H9 (cell line): ENCODE measurements at regions not wholly inside any gene's neighbourhood (a gene's known extent, or its start where the extent isn't known, plus 50 kb on each side); places are given as distances from the start of the nearest gene placed in this dataset.
A peak's percentile ranks its signal among the peaks of the same experiment; 100 is the strongest.

Source experiments
- DNase-seq: peaks from one replicate; pipeline ENCODE4 v3.0.0-alpha.2; 2017
- H2AFZ ChIP-seq: one replicate; pipeline ENCODE4 v1.6.1; 2013; ENCODE audit warnings: mild to moderate bottlenecking, low read length, control low read depth, moderate library complexity
- H2AK5ac ChIP-seq: 2 replicates; pipeline ENCODE4 v1.6.1; 2013; ENCODE audit warnings: low read length, control low read depth, mixed read lengths; ENCODE audit not compliant: insufficient read length
- H2BK120ac ChIP-seq: one replicate; pipeline ENCODE4 v1.6.1; 2013; ENCODE audit warnings: low read depth, mild to moderate bottlenecking, low read length, control low read depth, inconsistent platforms; ENCODE audit not compliant: poor library complexity, severe bottlenecking
- H2BK12ac ChIP-seq: 2 replicates; pipeline ENCODE4 v1.6.1; 2013; ENCODE audit warnings: low read length, control low read depth, mixed read lengths, low read depth; ENCODE audit not compliant: insufficient read length
- H2BK15ac ChIP-seq: 2 replicates; pipeline ENCODE4 v1.6.1; 2013; ENCODE audit warnings: low read depth, low read length, control low read depth
- H2BK20ac ChIP-seq: one replicate; pipeline ENCODE4 v1.6.1; 2013; ENCODE audit warnings: low read depth, mild to moderate bottlenecking, low read length, control low read depth, inconsistent platforms; ENCODE audit not compliant: poor library complexity, severe bottlenecking
- H2BK5ac ChIP-seq: 2 replicates; pipeline ENCODE4 v1.6.1; 2013; ENCODE audit warnings: low read length, control low read depth, mixed read lengths; ENCODE audit not compliant: insufficient read length
- H3K14ac ChIP-seq: 2 replicates; pipeline ENCODE4 v1.6.1; 2013; ENCODE audit warnings: low read length, control low read depth; ENCODE audit not compliant: insufficient read depth
- H3K18ac ChIP-seq: 2 replicates; pipeline ENCODE4 v1.6.1; 2013; ENCODE audit warnings: low read depth, mild to moderate bottlenecking, mixed read lengths, low read length, control low read depth; ENCODE audit not compliant: insufficient read length
- H3K23ac ChIP-seq: 2 replicates; pipeline ENCODE4 v1.6.1; 2013; ENCODE audit warnings: low read length, control low read depth, mixed read lengths, low read depth; ENCODE audit not compliant: insufficient read length
- H3K23me2 ChIP-seq: 2 replicates; pipeline ENCODE4 v1.6.1; 2013; ENCODE audit warnings: low read depth, mild to moderate bottlenecking, mixed read lengths, low read length, control low read depth; ENCODE audit not compliant: insufficient read length, poor library complexity, severe bottlenecking
- H3K27ac ChIP-seq: 2 replicates; pipeline ENCODE4 v1.5.1; 2013; ENCODE audit warnings: low read length, control low read depth, mixed read lengths, low read depth; ENCODE audit not compliant: insufficient read length
- H3K27me3 ChIP-seq: 2 replicates; pipeline ENCODE4 v1.6.1; 2013; ENCODE audit warnings: low read length, control low read depth, inconsistent platforms; ENCODE audit not compliant: insufficient read depth
- H3K4ac ChIP-seq: 2 replicates; pipeline ENCODE4 v1.6.1; 2013; ENCODE audit warnings: low read depth, mild to moderate bottlenecking, control low read depth, inconsistent platforms, low read length, moderate library complexity
- H3K4me1 ChIP-seq: 2 replicates; pipeline ENCODE4 v1.6.1; 2013; ENCODE audit warnings: low read length, control low read depth, inconsistent platforms; ENCODE audit not compliant: insufficient read depth
- H3K4me2 ChIP-seq: 2 replicates; pipeline ENCODE4 v1.6.1; 2013; ENCODE audit warnings: low read length, control low read depth, mixed read lengths; ENCODE audit not compliant: insufficient read length, insufficient read depth
- H3K56ac ChIP-seq: 2 replicates; pipeline ENCODE4 v1.6.1; 2013; ENCODE audit warnings: low read depth, mild to moderate bottlenecking, mixed read lengths, low read length, control low read depth; ENCODE audit not compliant: insufficient read length
- H3K79me1 ChIP-seq: 2 replicates; pipeline ENCODE4 v1.6.1; 2013; ENCODE audit warnings: low read depth, mild to moderate bottlenecking, moderate library complexity, low read length, control low read depth, inconsistent platforms; ENCODE audit not compliant: insufficient read depth, poor library complexity, severe bottlenecking
- H3K79me2 ChIP-seq: 2 replicates; pipeline ENCODE4 v1.6.1; 2013; ENCODE audit warnings: low read length, control low read depth, inconsistent platforms; ENCODE audit not compliant: insufficient read depth
- H3K9ac ChIP-seq: 2 replicates; pipeline ENCODE4 v1.6.1; 2013; ENCODE audit warnings: low read length, control low read depth, mixed read lengths; ENCODE audit not compliant: insufficient read length; ENCODE audit errors: extremely low read depth
- H3K9me3 ChIP-seq: one replicate; pipeline ENCODE4 v1.6.1; 2013; ENCODE audit warnings: low read depth, low read length, inconsistent platforms; ENCODE audit not compliant: control insufficient read depth
- H3T11ph ChIP-seq: one replicate; pipeline ENCODE4 v1.6.1; 2013; ENCODE audit warnings: mild to moderate bottlenecking, low read length, control low read depth, inconsistent platforms
- H4K20me1 ChIP-seq: one replicate; pipeline ENCODE4 v1.6.1; 2013; ENCODE audit not compliant: control insufficient read depth, insufficient read length, insufficient read depth
- H4K5ac ChIP-seq: 2 replicates; pipeline ENCODE4 v1.6.1; 2013; ENCODE audit warnings: low read depth, mild to moderate bottlenecking, mixed read lengths, low read length, control low read depth; ENCODE audit not compliant: insufficient read length
- H4K8ac ChIP-seq: replicated peaks from 2 replicates; pipeline ENCODE4 v1.6.1; 2013; ENCODE audit warnings: low read length, control low read depth, mixed read lengths, low read depth; ENCODE audit not compliant: insufficient read length
- H4K91ac ChIP-seq: 2 replicates; pipeline ENCODE4 v1.6.1; 2013; ENCODE audit warnings: low read depth, mild to moderate bottlenecking, moderate library complexity, mixed read lengths, low read length, control low read depth; ENCODE audit not compliant: insufficient read length
- H3K27ac Mint-ChIP-seq, 3 experiments: 2 replicates in 2 of 3; 3 replicates in 1 of 3; pipeline ENCODE4 v1.8.0; 2020 to 2021; ENCODE audit warnings: mixed read lengths in 3 of 3, mild to moderate bottlenecking in 1 of 3, moderate library complexity in 1 of 3
- H3K27me3 Mint-ChIP-seq: 2 replicates; pipeline ENCODE4 v1.8.0; 2021; ENCODE audit warnings: low read depth, mild to moderate bottlenecking, moderate library complexity, mixed read lengths
- H3K36me3 Mint-ChIP-seq, 3 experiments: 2 replicates in 2 of 3; 3 replicates in 1 of 3; pipeline ENCODE4 v1.8.0; 2020 to 2021; ENCODE audit warnings: low read depth in 3 of 3, mixed read lengths in 3 of 3; ENCODE audit not compliant: insufficient read depth in 1 of 3
- H3K4me1 Mint-ChIP-seq, 2 experiments: 2 replicates each; pipeline ENCODE4 v1.8.0; 2020; ENCODE audit warnings: mixed read lengths in 2 of 2
- H3K4me3 Mint-ChIP-seq, 2 experiments: 2 replicates in 1 of 2; 3 replicates in 1 of 2; pipeline ENCODE4 v1.8.0; 2020 to 2021; ENCODE audit warnings: mild to moderate bottlenecking in 2 of 2, mixed read lengths in 2 of 2, moderate library complexity in 1 of 2
- H3K9me3 Mint-ChIP-seq, 2 experiments: 2 replicates in 1 of 2; 3 replicates in 1 of 2; pipeline ENCODE4 v1.8.0; 2020; ENCODE audit warnings: mild to moderate bottlenecking in 2 of 2, mixed read lengths in 2 of 2, moderate library complexity in 1 of 2
- WGBS: extraction: QIAGEN DNeasy Blood & Tissue Kit; methylation state at CpG from one replicate; pipeline ENCODE4 v1.1.7; 2013; ENCODE audit warnings: missing lambda C conversion rate, low lambda C conversion rate, mixed read lengths; ENCODE audit not compliant: insufficient read length; ENCODE audit errors: extremely low coverage; 5-methylcytosine and 5-hydroxymethylcytosine counted together
- TF ChIP-seq, protein P1 (sequence below): fragments of 200-600 bp; sonication (generic); conservative IDR thresholded peaks from 3 replicates; pipeline ENCODE4 v1.8.0; 2021; ENCODE audit warnings: antibody characterized with exemption, mild to moderate bottlenecking

DNA sequence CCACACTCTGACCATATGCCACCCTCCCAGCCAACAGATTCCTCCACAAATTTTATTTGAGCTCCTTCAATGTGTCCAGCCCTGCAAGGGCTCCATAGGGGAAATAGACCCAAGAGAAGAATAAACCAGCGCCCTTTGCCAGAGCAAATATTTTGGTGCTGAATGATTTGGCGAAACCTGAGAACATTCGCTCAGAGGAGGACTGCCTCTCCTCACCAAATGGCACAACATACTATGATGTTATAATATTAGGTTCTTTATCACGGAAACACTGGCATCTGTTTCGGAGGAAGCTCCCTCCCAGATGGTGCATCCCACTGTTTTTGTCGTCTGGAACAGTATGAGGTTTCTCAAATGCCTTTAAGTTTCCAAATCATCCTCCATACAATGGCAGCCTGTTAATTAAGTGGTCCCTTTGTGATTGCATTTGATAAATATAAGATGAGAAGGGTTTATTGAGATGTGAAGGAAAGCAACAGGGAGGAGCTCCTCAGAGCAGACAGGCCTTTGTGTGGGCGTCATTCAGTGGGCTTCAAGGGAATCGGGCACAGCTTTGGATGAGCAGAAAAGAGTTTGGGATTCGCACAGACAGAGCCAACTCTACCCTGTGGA is 139.1 kb upstream of the ADRA1B start:
- Histone ChIP-seq H2BK20ac (no peak overlapping the region), H2BK120ac (no peak overlapping the region), H3K56ac (no peak overlapping the region), H2BK15ac (no peak overlapping the region), H3K27ac (no peak overlapping the region), H4K91ac (no peak overlapping the region), H3K4me1 (no peaks in the 10 kb centered on the region; the same call in 1 of the 2 replicates), H3K4me2 (no peak overlapping the region), H4K8ac (no peak overlapping the region), H2BK12ac (no peak overlapping the region), H4K5ac (no peak overlapping the region), H2AK5ac (no peak overlapping the region), H4K20me1 (no peaks in the 10 kb centered on the region), H3T11ph (no peak overlapping the region), H3K18ac (no peak overlapping the region), H3K9ac (no peak overlapping the region), H3K14ac (no peak overlapping the region), H3K27me3 (no peaks in the 10 kb centered on the region), H3K23me2 (peaks cover 6% of the 10 kb centered on the region), H3K9me3 (no peaks in the 10 kb centered on the region), H3K4ac (no peak overlapping the region), H2AFZ (no peak overlapping the region), H3K79me1 (no peaks in the 10 kb centered on the region), H3K23ac (no peak overlapping the region), H3K79me2 (no peaks in the 10 kb centered on the region), H2BK5ac (no peak overlapping the region)
- H3K27me3 Mint-ChIP-seq: peaks cover 14% of the 10 kb centered on the region
- no peaks in the 10 kb centered on the region; a peak in 1 of 5 replicates for H3K9me3 Mint-ChIP-seq
- peak overlapping the region in 1 of 3 experiments; percentile 43; a peak in 2 of 7 replicates for H3K27ac Mint-ChIP-seq
- H3K4me3 Mint-ChIP-seq: no peak overlapping the region
- H3K4me1 Mint-ChIP-seq: peaks cover 23 to 24% of the 10 kb centered on the region in 2 experiments
- no peak for DNase-seq
- TF ChIP-seq, protein P1, sequence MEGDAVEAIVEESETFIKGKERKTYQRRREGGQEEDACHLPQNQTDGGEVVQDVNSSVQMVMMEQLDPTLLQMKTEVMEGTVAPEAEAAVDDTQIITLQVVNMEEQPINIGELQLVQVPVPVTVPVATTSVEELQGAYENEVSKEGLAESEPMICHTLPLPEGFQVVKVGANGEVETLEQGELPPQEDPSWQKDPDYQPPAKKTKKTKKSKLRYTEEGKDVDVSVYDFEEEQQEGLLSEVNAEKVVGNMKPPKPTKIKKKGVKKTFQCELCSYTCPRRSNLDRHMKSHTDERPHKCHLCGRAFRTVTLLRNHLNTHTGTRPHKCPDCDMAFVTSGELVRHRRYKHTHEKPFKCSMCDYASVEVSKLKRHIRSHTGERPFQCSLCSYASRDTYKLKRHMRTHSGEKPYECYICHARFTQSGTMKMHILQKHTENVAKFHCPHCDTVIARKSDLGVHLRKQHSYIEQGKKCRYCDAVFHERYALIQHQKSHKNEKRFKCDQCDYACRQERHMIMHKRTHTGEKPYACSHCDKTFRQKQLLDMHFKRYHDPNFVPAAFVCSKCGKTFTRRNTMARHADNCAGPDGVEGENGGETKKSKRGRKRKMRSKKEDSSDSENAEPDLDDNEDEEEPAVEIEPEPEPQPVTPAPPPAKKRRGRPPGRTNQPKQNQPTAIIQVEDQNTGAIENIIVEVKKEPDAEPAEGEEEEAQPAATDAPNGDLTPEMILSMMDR: no peak
- WGBS: no CpG with 5 or more reads among the region's 9 CpGs
- no peaks in the 10 kb centered on the region for H3K36me3 Mint-ChIP-seq
